OCI-LY7 (cell line): ENCODE measurements at regions not wholly inside any gene's neighbourhood (a gene's known extent, or its start where the extent isn't known, plus 50 kb on each side); places are given as distances from the start of the nearest gene placed in this dataset.

ENCODE experiments used
- BruUV-seq: library from RNA; stranded (reverse); fragments of 400-500 nt; replicated peaks from 2 replicates; lab custom pipeline; 2021; lab: Mats Ljungman, UMichigan
- CTCF ChIA-PET: fragments of 300-600 bp; sonication (Branson Sonifier 250); formaldehyde crosslinking; loops from one replicate; lab custom pipeline; 2022; ENCODE audit warnings: antibody characterized with exemption; ENCODE audit not compliant: unreplicated experiment; lab: Charles Lee
- POLR2A ChIA-PET: fragments of 300-600 bp; sonication (Branson Sonifier 250); formaldehyde crosslinking; loops from one replicate; lab custom pipeline; 2022; ENCODE audit warnings: antibody characterized with exemption; lab: Charles Lee
- DNase-seq: peaks from one replicate; pipeline ENCODE4 v3.0.0-alpha.2; 2015; ENCODE audit warnings: low spot score
- H2AFZ ChIP-seq: fragments of 200-600 bp; sonication (generic), shearing (Covaris generic); 2 replicates; pipeline ENCODE4 v1.6.1; 2014; ENCODE audit warnings: mild to moderate bottlenecking, antibody characterized with exemption, low read length, moderate library complexity
- H3K27ac ChIP-seq: fragments of 200-600 bp; sonication (generic); 2 replicates; pipeline ENCODE4 v1.5.1; 2014; ENCODE audit warnings: mixed run types, low read depth, mild to moderate bottlenecking, moderate library complexity, low read length, inconsistent platforms; ENCODE audit not compliant: poor library complexity, severe bottlenecking
- H3K36me3 ChIP-seq: fragments of 200-600 bp; sonication (generic); 2 replicates; pipeline ENCODE4 v1.6.1; 2014; ENCODE audit warnings: mild to moderate bottlenecking, antibody characterized with exemption, low read length, moderate library complexity, mixed read lengths; ENCODE audit not compliant: insufficient read depth
- H3K4me1 ChIP-seq: fragments of 200-600 bp; sonication (generic); 2 replicates; pipeline ENCODE4 v1.5.1; 2014; ENCODE audit warnings: mild to moderate bottlenecking, low read length; ENCODE audit not compliant: insufficient read depth, poor library complexity, severe bottlenecking
- H3K4me2 ChIP-seq: fragments of 200-600 bp; sonication (generic); 2 replicates; pipeline ENCODE4 v1.6.1; 2014; ENCODE audit warnings: mild to moderate bottlenecking, low read length
- H3K4me3 ChIP-seq: fragments of 200-600 bp; sonication (generic); 2 replicates; pipeline ENCODE4 v1.5.1; 2014; ENCODE audit warnings: mild to moderate bottlenecking, low read depth, low read length; ENCODE audit not compliant: poor library complexity, severe bottlenecking
- H3K79me2 ChIP-seq: fragments of 200-600 bp; sonication (generic); 2 replicates; pipeline ENCODE4 v1.6.1; 2016; ENCODE audit warnings: low read depth, mild to moderate bottlenecking, low read length, moderate library complexity, mixed read lengths; ENCODE audit not compliant: insufficient read depth
- H3K9me2 ChIP-seq: fragments of 200-600 bp; sonication (generic); 2 replicates; pipeline ENCODE4 v1.6.1; 2016; ENCODE audit warnings: mild to moderate bottlenecking, low read length, mixed read lengths; ENCODE audit not compliant: insufficient read depth
- H3K9me3 ChIP-seq: fragments of 200-600 bp; sonication (generic); 2 replicates; pipeline ENCODE4 v1.6.1; 2014; ENCODE audit warnings: mild to moderate bottlenecking, mixed run types, low read length, mixed read lengths
- H4K20me1 ChIP-seq: fragments of 200-600 bp; sonication (generic); 2 replicates; pipeline ENCODE4 v1.6.1; 2014; ENCODE audit warnings: mild to moderate bottlenecking, antibody characterized with exemption, low read length, moderate library complexity, mixed read lengths; ENCODE audit not compliant: insufficient read depth
- EZH2phosphoT487 ChIP-seq: fragments of 200-600 bp; sonication (generic); IDR thresholded peaks from 2 replicates; pipeline ENCODE4 v1.6.1; 2018; ENCODE audit warnings: low read depth, borderline replicate concordance, mild to moderate bottlenecking, mixed run types, antibody characterized with exemption, low read length, moderate library complexity, mixed read lengths
- intact Hi-C: fragments of 100-400 bp; cut with micrococcal nuclease; formaldehyde crosslinking; loops from one replicate; pipeline ENCODE4 v1.10.0; 2022; ENCODE audit not compliant: unreplicated experiment
- TF ChIP-seq, protein P1 (sequence below): fragments of 200-600 bp; sonication (generic); conservative IDR thresholded peaks from 2 replicates; pipeline ENCODE4 v1.5.1; 2014; ENCODE audit warnings: mild to moderate bottlenecking, antibody characterized with exemption, low read length, moderate library complexity, mixed read lengths

DNA sequence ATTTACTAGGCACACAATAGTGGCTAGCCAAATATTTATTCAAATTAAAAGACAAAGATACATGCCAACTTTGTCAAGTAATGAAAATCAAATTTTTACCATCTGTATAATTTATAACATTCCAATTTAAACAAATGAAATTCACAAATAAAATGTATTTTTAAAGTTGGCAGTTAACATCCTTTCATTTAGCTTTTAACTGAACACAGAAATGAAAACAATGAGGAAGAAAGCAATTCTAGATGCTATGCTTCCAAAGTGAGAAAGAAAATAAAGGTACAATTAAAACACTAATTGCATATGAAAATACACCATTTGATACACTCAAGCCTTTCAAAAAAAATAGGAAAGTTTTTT, 123.1 kb downstream of the MPP7 start:
- Histone ChIP-seq H3K79me2 (no peaks in the 10 kb centered on the region; the same call in 1 of the 2 replicates), H3K36me3 (no peaks in the 10 kb centered on the region), H3K4me2 (0 out of 2 replicates have a peak overlapping the region, but pooled peaks have one; percentile 25), H3K27ac (no peak overlapping the region), H2AFZ (no peak overlapping the region), H4K20me1 (no peaks in the 10 kb centered on the region), H3K9me2 (no peaks in the 10 kb centered on the region), H3K4me1 (peaks cover 36% of the 10 kb centered on the region), H3K4me3 (no peak overlapping the region), H3K9me3 (no peaks in the 10 kb centered on the region)
- BruUV-seq = no TSS peak
- no peak for DNase-seq
- intact Hi-C loops = loop anchor here (1.0 to 5.0 kb wide), 5 partner anchors 61 to 621 kb away; partner anchors contain the start of gene MPP7
- TF ChIP-seq, protein P1, sequence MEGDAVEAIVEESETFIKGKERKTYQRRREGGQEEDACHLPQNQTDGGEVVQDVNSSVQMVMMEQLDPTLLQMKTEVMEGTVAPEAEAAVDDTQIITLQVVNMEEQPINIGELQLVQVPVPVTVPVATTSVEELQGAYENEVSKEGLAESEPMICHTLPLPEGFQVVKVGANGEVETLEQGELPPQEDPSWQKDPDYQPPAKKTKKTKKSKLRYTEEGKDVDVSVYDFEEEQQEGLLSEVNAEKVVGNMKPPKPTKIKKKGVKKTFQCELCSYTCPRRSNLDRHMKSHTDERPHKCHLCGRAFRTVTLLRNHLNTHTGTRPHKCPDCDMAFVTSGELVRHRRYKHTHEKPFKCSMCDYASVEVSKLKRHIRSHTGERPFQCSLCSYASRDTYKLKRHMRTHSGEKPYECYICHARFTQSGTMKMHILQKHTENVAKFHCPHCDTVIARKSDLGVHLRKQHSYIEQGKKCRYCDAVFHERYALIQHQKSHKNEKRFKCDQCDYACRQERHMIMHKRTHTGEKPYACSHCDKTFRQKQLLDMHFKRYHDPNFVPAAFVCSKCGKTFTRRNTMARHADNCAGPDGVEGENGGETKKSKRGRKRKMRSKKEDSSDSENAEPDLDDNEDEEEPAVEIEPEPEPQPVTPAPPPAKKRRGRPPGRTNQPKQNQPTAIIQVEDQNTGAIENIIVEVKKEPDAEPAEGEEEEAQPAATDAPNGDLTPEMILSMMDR = peak; percentile 55; the same call in 1 of the 2 replicates
- TF ChIP-seq EZH2phosphoT487 = no peak
- POLR2A ChIA-PET = no interaction called here
- CTCF ChIA-PET = no interaction called here

- no TSS peak for BruUV-seq
- DNase-seq = peak; percentile 66
- CTCF ChIA-PET = no interaction called here
- no peak overlapping the region; the same call in 1 of the 2 replicates for H2AFZ ChIP-seq
- POLR2A ChIA-PET = no interaction called here
- no peak for TF ChIP-seq EZH2phosphoT487
- TF ChIP-seq, protein P1 = peak; percentile 98
- H3K36me3 ChIP-seq = no peaks in the 10 kb centered on the region
- peaks cover 36% of the 10 kb centered on the region for H3K4me1 ChIP-seq
- intact Hi-C loops = loop anchor here (1.0 to 5.0 kb wide), 5 partner anchors 62 to 620 kb away; partner anchors contain the start of gene MPP7
- peak overlapping the region; percentile 57 for H3K4me2 ChIP-seq
- no peak overlapping the region for H3K27ac ChIP-seq
- no peaks in the 10 kb centered on the region for H3K9me3 ChIP-seq
- no peaks in the 10 kb centered on the region for H3K9me2 ChIP-seq
- H4K20me1 ChIP-seq = no peaks in the 10 kb centered on the region
- H3K4me3 ChIP-seq = no peak overlapping the region
- no peaks in the 10 kb centered on the region; the same call in 1 of the 2 replicates for H3K79me2 ChIP-seq
Observed at GRCh38 chr10:28179006-28179742, 123.7 kb downstream of the MPP7 start.
